ENCODE measurements at regions not wholly inside any gene's neighbourhood (a gene's known extent, or its start where the extent isn't known, plus 50 kb on each side); places are given as distances from the start of the nearest gene placed in this dataset.

GRCh38 chr5:173780235-173781234, 107.6 kb upstream of the CPEB4 start:
- TF ChIP-seq ZFX (IDR thresholded peaks at IDR 0.05) (no peak), CTCF (conservative IDR thresholded peaks at IDR 0.05) (no peak)

All from C4-2B (cell line).